Liver (tissue), 3 donors: ENCODE measurements at regions not wholly inside any gene's neighbourhood (a gene's known extent, or its start where the extent isn't known, plus 50 kb on each side); places are given as distances from the start of the nearest gene placed in this dataset.

Source experiments
- FOXA1 ChIP-seq: IDR thresholded peaks from 2 replicates; pipeline ENCODE4 v1.6.1; 2016; ENCODE audit warnings: antibody characterized with exemption
- FOXA2 ChIP-seq: IDR thresholded peaks from 2 replicates; pipeline ENCODE4 v1.6.1; 2016; ENCODE audit warnings: antibody characterized with exemption
- GABPA ChIP-seq, 2 donors: IDR thresholded peaks in 1 of 2; conservative IDR thresholded peaks in 1 of 2; 2 replicates each; pipeline ENCODE4 v1.6.1; 2016; ENCODE audit warnings: antibody characterized with exemption in 2 of 2, mild to moderate bottlenecking in 1 of 2, moderate library complexity in 1 of 2
- HNF4G ChIP-seq: IDR thresholded peaks from 2 replicates; pipeline ENCODE4 v1.6.1; 2016; ENCODE audit warnings: antibody characterized with exemption
- JUND ChIP-seq, 2 donors: IDR thresholded peaks; 2 replicates each; pipeline ENCODE4 v1.6.1; 2016; ENCODE audit warnings: antibody characterized with exemption in 2 of 2
- MAX ChIP-seq: IDR thresholded peaks from 2 replicates; pipeline ENCODE4 v1.6.1; 2016; ENCODE audit warnings: antibody characterized with exemption
- RAD21 ChIP-seq, 2 donors: IDR thresholded peaks; 2 replicates each; pipeline ENCODE4 v1.6.1; 2016; ENCODE audit warnings: antibody characterized with exemption in 2 of 2, mild to moderate bottlenecking in 2 of 2
- RXRA ChIP-seq, 2 donors: IDR thresholded peaks; 2 replicates each; pipeline ENCODE4 v1.6.1; 2017 to 2018; ENCODE audit warnings: antibody characterized with exemption in 2 of 2, mild to moderate bottlenecking in 1 of 2
- SP1 ChIP-seq: IDR thresholded peaks from 2 replicates; pipeline ENCODE4 v1.6.1; 2018; ENCODE audit warnings: antibody characterized with exemption, mild to moderate bottlenecking
- TAF1 ChIP-seq: conservative IDR thresholded peaks from 2 replicates; pipeline ENCODE4 v1.6.1; 2016; ENCODE audit warnings: antibody characterized with exemption, mild to moderate bottlenecking
- TF ChIP-seq, protein P1 (sequence below): IDR thresholded peaks from 2 replicates; pipeline ENCODE4 v1.6.1; 2016; ENCODE audit warnings: antibody characterized with exemption
- TF ChIP-seq, protein P2 (sequence below): fragments of 150-350 bp; IDR thresholded peaks from 2 replicates; pipeline ENCODE4 v1.5.1; 2017; ENCODE audit warnings: improper control_type of control experiment, low read depth, low read length; ENCODE audit not compliant: missing input control
- TF ChIP-seq, protein P3 (sequence below): IDR thresholded peaks from 2 replicates; pipeline ENCODE4 v1.6.1; 2016; ENCODE audit warnings: antibody characterized with exemption
- TF ChIP-seq, protein P4 (sequence below): IDR thresholded peaks from 2 replicates; pipeline ENCODE4 v1.6.1; 2016; ENCODE audit warnings: antibody characterized with exemption, mild to moderate bottlenecking
- donor health status: healthy.
- donor health status: healthy.

- TF ChIP-seq RAD21 (IDR thresholded peaks at IDR 0.05) (no peak), JUND (IDR thresholded peaks at IDR 0.05) (no peak), TAF1 (no peak), GABPA (IDR thresholded peaks at IDR 0.05 in 1 of 2, conservative IDR thresholded peaks at IDR 0.05 in 1 of 2) (no peak), MAX (no peak), FOXA1 (no peak), SP1 (no peak), RXRA (IDR thresholded peaks at IDR 0.05) (no peak), HNF4G (no peak), FOXA2 (no peak)
- TF ChIP-seq, protein P1, sequence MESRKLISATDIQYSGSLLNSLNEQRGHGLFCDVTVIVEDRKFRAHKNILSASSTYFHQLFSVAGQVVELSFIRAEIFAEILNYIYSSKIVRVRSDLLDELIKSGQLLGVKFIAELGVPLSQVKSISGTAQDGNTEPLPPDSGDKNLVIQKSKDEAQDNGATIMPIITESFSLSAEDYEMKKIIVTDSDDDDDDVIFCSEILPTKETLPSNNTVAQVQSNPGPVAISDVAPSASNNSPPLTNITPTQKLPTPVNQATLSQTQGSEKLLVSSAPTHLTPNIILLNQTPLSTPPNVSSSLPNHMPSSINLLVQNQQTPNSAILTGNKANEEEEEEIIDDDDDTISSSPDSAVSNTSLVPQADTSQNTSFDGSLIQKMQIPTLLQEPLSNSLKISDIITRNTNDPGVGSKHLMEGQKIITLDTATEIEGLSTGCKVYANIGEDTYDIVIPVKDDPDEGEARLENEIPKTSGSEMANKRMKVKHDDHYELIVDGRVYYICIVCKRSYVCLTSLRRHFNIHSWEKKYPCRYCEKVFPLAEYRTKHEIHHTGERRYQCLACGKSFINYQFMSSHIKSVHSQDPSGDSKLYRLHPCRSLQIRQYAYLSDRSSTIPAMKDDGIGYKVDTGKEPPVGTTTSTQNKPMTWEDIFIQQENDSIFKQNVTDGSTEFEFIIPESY: no peak
- TF ChIP-seq, protein P2, sequence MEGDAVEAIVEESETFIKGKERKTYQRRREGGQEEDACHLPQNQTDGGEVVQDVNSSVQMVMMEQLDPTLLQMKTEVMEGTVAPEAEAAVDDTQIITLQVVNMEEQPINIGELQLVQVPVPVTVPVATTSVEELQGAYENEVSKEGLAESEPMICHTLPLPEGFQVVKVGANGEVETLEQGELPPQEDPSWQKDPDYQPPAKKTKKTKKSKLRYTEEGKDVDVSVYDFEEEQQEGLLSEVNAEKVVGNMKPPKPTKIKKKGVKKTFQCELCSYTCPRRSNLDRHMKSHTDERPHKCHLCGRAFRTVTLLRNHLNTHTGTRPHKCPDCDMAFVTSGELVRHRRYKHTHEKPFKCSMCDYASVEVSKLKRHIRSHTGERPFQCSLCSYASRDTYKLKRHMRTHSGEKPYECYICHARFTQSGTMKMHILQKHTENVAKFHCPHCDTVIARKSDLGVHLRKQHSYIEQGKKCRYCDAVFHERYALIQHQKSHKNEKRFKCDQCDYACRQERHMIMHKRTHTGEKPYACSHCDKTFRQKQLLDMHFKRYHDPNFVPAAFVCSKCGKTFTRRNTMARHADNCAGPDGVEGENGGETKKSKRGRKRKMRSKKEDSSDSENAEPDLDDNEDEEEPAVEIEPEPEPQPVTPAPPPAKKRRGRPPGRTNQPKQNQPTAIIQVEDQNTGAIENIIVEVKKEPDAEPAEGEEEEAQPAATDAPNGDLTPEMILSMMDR: no peak
- TF ChIP-seq, protein P3, sequence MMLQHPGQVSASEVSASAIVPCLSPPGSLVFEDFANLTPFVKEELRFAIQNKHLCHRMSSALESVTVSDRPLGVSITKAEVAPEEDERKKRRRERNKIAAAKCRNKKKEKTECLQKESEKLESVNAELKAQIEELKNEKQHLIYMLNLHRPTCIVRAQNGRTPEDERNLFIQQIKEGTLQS: no peak
- TF ChIP-seq, protein P4, sequence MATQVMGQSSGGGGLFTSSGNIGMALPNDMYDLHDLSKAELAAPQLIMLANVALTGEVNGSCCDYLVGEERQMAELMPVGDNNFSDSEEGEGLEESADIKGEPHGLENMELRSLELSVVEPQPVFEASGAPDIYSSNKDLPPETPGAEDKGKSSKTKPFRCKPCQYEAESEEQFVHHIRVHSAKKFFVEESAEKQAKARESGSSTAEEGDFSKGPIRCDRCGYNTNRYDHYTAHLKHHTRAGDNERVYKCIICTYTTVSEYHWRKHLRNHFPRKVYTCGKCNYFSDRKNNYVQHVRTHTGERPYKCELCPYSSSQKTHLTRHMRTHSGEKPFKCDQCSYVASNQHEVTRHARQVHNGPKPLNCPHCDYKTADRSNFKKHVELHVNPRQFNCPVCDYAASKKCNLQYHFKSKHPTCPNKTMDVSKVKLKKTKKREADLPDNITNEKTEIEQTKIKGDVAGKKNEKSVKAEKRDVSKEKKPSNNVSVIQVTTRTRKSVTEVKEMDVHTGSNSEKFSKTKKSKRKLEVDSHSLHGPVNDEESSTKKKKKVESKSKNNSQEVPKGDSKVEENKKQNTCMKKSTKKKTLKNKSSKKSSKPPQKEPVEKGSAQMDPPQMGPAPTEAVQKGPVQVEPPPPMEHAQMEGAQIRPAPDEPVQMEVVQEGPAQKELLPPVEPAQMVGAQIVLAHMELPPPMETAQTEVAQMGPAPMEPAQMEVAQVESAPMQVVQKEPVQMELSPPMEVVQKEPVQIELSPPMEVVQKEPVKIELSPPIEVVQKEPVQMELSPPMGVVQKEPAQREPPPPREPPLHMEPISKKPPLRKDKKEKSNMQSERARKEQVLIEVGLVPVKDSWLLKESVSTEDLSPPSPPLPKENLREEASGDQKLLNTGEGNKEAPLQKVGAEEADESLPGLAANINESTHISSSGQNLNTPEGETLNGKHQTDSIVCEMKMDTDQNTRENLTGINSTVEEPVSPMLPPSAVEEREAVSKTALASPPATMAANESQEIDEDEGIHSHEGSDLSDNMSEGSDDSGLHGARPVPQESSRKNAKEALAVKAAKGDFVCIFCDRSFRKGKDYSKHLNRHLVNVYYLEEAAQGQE: no peak
These were observed 133.8 kb upstream of the ANKRD50 start for GRCh38 chr4:124846306-124846705.
